Common myeloid progenitor, CD34-positive (primary cell): ENCODE measurements at regions not wholly inside any gene's neighbourhood (a gene's known extent, or its start where the extent isn't known, plus 50 kb on each side); places are given as distances from the start of the nearest gene placed in this dataset.

Experiments used
- CTCF ChIA-PET: fragments of 350-600 bp; sonication (Branson Sonifier 250); formaldehyde crosslinking; loops from one replicate; lab custom pipeline; 2021; ENCODE audit warnings: antibody characterized with exemption; lab: Charles Lee
- POLR2A ChIA-PET: fragments of 350-600 bp; sonication (Branson Sonifier 250); formaldehyde crosslinking; loops from one replicate; lab custom pipeline; 2021; ENCODE audit warnings: antibody characterized with exemption; lab: Charles Lee
- DNase-seq, 3 donors: peaks; one replicate each; pipeline versions ENCODE4 v3.0.0 to v3.0.0-alpha.2; 2013
- H3K27ac ChIP-seq, 2 experiments: 1 replicate in 1 of 2; 2 replicates in 1 of 2; pipeline ENCODE4 v1.7.0; 2013; ENCODE audit warnings: inconsistent platforms in 2 of 2, low read length in 2 of 2, mild to moderate bottlenecking in 2 of 2, low read depth in 1 of 2, moderate library complexity in 1 of 2; ENCODE audit not compliant: severe bottlenecking in 2 of 2, insufficient read depth in 1 of 2, poor library complexity in 1 of 2
- H3K27me3 ChIP-seq, 5 experiments: replicated peaks in 2 of 5; 1 replicate in 3 of 5; 2 replicates in 2 of 5; pipeline versions ENCODE4 v1.6.1 to v1.7.0; 2013; ENCODE audit warnings: low read length in 4 of 5, mild to moderate bottlenecking in 2 of 5, moderate library complexity in 2 of 5, inconsistent platforms in 1 of 5; ENCODE audit not compliant: insufficient read depth in 5 of 5, control insufficient read depth in 4 of 5
- H3K36me3 ChIP-seq, 4 experiments: 1 replicate in 2 of 4; 2 replicates in 2 of 4; pipeline versions ENCODE4 v1.6.1 to v1.7.0; 2013; ENCODE audit warnings: low read length in 3 of 4, control low read depth in 1 of 4, mild to moderate bottlenecking in 1 of 4; ENCODE audit not compliant: control insufficient read depth in 4 of 4, insufficient read depth in 4 of 4
- H3K4me1 ChIP-seq, 4 experiments: 1 replicate in 3 of 4; 2 replicates in 1 of 4; pipeline versions ENCODE4 v1.6.1 to v1.7.1; 2013; ENCODE audit warnings: low read length in 3 of 4, mild to moderate bottlenecking in 3 of 4, control low read depth in 1 of 4, inconsistent platforms in 1 of 4, moderate library complexity in 1 of 4; ENCODE audit not compliant: control insufficient read depth in 4 of 4, insufficient read depth in 4 of 4; ENCODE audit errors: control extremely low read depth in 1 of 4
- H3K4me3 ChIP-seq, 7 experiments: 1 replicate in 4 of 7; 2 replicates in 3 of 7; pipeline versions ENCODE4 v1.5.1 to v1.7.0; 2013; ENCODE audit warnings: mild to moderate bottlenecking in 7 of 7, low read length in 6 of 7, moderate library complexity in 6 of 7, inconsistent platforms in 2 of 7, low read depth in 2 of 7, control low read depth in 1 of 7; ENCODE audit not compliant: insufficient read depth in 4 of 7, control insufficient read depth in 1 of 7; ENCODE audit errors: extremely low read depth in 1 of 7
- H3K9me3 ChIP-seq, 5 experiments: 1 replicate in 4 of 5; 2 replicates in 1 of 5; pipeline versions ENCODE4 v1.6.1 to v1.7.1; 2013; ENCODE audit warnings: low read length in 4 of 5, mild to moderate bottlenecking in 2 of 5, inconsistent platforms in 1 of 5, low read depth in 1 of 5, moderate library complexity in 1 of 5; ENCODE audit not compliant: control insufficient read depth in 4 of 5, insufficient read depth in 2 of 5; ENCODE audit errors: control extremely low read depth in 1 of 5
- WGBS: methylation state at CpG from one replicate; pipeline ENCODE4 v1.1.5; 2013; ENCODE audit not compliant: insufficient coverage; 5-methylcytosine and 5-hydroxymethylcytosine counted together

DNA sequence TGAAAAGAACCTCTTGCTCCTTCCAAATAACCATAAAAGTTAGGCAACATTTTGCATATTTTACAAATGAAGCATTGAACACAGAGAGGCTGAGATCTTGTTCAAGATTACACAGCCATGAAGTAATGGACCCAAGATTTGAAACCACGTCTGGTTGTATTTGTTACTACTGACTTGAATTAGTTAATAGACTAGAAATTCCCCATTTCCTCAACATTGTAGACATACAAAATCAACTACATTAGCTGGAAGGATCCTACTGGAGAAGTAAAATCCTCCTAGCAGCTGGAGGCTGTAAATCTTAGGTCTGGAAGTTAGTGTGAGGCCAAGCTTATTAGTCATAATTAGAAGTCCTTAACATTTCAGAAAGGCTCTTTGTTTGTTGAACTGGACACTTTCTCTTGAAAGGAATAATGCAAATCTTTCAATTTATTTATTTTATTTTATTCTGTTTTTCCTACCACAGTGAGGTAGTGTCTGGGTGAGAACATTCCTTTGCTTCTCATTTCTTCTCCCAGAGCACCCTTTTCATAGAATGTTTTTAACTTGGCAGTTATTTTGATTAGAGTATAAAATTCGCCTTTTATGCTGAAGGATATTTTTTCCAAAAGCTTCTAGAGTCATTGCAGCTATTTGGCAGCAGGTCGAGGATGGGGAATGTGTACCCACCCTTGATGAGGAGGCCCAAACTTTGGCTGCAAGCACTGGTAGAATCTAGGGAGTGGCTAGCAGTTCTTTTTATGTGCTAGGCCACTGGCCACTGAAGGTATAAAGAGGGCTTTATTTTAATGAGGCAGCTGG is 62.0 kb upstream of the CLNK start:
- no peak for DNase-seq
- CTCF ChIA-PET, result interaction anchor here (1.2 kb wide), 1 partner anchor 12 kb away, joined by 3 read pairs; no protein-coding TSS in a partner anchor
- H3K36me3 ChIP-seq, result no peaks in the 10 kb centered on the region
- H3K4me1 ChIP-seq, result no peaks in the 10 kb centered on the region
- POLR2A ChIA-PET, result no interaction called here
- WGBS, result 100% methylated on average over 1 of the region's 3 CpGs
- H3K4me3 ChIP-seq, result no peak overlapping the region
- no peak overlapping the region for H3K27ac ChIP-seq
- no peaks in the 10 kb centered on the region for H3K27me3 ChIP-seq
- no peaks in the 10 kb centered on the region for H3K9me3 ChIP-seq

DNA sequence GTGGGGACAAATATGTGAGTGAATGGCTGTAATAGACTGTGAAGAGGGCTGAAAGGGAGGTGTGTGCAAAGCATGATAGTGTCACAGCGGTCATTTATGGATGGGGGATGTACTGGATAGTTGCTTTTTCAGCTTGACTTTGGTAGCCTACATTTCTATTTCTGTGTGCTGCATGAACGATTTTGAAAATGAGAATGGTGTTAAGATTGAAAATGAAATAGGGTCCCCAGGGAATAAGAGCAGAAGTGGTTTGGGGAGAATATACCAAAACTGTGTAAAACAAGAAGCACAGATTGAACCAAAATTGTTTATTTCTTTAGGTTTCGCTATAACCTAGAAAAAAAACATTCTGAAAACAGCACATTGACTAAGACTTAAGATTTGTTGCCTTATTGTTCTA is 58.8 kb upstream of the CLNK start:
- Histone ChIP-seq H3K27ac (no peak overlapping the region), H3K36me3 (no peaks in the 10 kb centered on the region), H3K27me3 (no peaks in the 10 kb centered on the region), H3K4me1 (peaks cover 0 to 5% (median 2%) of the 10 kb centered on the region in 4 experiments), H3K4me3 (no peak overlapping the region), H3K9me3 (no peaks in the 10 kb centered on the region)
- ChIA-PET POLR2A (no interaction called here), CTCF (no interaction called here)
- no peak for DNase-seq
- WGBS, result 94% methylated on average over 2 of the region's 3 CpGs

DNA sequence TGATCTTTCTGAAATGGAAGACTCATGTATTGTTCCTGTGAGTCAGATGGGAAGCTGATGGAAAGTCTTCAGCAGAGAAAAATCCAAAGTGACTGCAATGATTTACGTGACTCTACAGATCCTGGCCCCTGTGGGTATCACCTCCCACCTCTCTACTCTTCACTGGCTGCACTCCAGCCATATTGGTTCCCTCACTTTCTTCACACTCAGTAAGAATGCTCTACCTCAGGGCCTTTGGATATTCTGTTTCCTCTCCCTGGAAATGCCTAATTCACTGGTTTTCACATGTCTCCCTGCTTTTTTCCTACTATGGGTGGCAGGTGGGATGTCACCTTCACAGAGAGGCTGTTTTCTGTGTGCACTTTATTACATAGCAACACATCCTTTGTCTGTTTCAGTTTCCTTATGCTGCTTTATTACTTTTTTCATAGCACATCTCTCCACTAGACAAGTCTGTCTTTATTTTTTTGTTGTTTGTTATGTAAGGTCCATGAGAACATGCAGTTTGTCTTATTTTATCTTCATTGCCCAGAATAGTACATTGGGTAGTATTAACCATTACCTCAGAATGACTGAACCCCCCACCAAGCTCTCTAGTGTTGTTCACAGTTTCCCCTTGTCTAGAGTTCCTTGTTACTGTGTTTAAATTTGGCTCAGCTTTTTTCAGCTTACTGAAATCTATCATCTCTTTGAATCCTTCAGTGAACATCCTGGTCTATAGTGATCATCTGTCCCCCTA is 57.6 kb upstream of the CLNK start:
- H3K4me3 ChIP-seq, result no peak overlapping the region
- ChIA-PET POLR2A (no interaction called here), CTCF (interaction anchor here (1.0 kb wide), 1 partner anchor 188 kb away, joined by 3 read pairs; no protein-coding TSS in a partner anchor)
- H3K27me3 ChIP-seq, result no peaks in the 10 kb centered on the region
- DNase-seq, result no peak
- no CpG with 5 or more reads among the region's 1 CpG for WGBS
- H3K36me3 ChIP-seq, result no peaks in the 10 kb centered on the region
- peaks cover 0 to 5% (median 2%) of the 10 kb centered on the region in 4 experiments for H3K4me1 ChIP-seq
- H3K27ac ChIP-seq, result no peak overlapping the region
- H3K9me3 ChIP-seq, result no peaks in the 10 kb centered on the region

DNA sequence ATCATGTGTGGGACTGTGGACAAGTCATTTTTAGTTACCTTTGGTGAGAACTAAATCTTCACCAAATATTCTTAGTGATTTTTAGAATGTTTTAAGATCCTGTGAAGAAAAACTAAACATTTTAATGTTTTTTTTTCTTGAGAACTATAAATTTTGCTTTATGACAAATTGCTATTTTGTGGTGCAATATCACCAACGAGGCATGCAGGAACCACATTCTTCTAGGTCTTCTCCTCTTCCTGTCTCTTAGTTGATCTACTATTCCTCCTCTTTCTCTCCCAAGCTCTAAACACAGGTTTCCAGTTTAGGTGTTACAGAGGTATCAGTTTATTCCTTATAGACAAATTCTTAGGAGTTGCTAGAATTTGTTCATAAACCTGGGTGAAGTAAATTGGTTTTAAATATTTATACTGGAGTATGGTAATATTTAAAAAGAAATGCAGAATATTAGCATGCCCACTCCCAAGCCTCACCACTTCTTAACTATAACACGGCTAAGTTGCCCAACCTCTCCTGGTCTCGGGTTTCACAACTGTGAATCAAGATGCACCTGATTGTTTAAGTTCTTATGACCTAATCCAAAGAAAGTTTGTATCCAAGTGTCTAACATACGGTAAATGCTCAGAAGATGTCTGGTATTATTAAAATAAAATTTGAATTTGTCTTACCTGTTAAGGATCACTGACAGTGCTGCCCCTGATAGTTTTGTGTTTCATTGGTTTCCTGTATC is 56.5 kb upstream of the CLNK start:
- Histone ChIP-seq H3K9me3 (no peaks in the 10 kb centered on the region), H3K36me3 (no peaks in the 10 kb centered on the region), H3K27me3 (no peaks in the 10 kb centered on the region), H3K4me3 (no peak overlapping the region), H3K4me1 (peaks cover 0 to 5% (median 2%) of the 10 kb centered on the region in 4 experiments), H3K27ac (no peak overlapping the region)
- CTCF ChIA-PET, result interaction anchor here (1.0 kb wide), 1 partner anchor 187 kb away, joined by 3 read pairs; no protein-coding TSS in a partner anchor
- DNase-seq, result no peak
- POLR2A ChIA-PET, result no interaction called here
- WGBS, result no CpG with 5 or more reads among the region's 4 CpGs

DNA sequence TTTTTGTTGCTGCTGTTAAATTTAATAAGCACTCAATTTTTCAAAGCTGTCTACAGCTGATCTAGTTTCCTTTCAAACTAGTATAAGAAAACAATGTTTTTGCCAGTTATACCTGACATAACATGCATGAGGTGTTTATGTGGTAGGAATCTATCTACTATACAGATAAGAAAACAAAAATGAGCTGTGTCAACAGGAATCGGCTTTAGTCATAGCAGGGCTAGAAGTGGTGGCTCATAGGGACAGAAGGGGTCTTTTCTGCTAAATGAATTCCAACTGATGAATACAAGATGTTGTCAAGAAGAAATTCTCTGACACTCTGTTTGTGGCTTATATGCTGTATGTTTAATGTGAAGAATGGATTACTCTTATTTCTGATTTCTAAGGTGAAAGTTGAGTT is 55.7 kb upstream of the CLNK start:
- H3K36me3 ChIP-seq, result no peaks in the 10 kb centered on the region
- H3K27ac ChIP-seq, result no peak overlapping the region
- no peaks in the 10 kb centered on the region for H3K27me3 ChIP-seq
- ChIA-PET CTCF (no interaction called here), POLR2A (no interaction called here)
- no peaks in the 10 kb centered on the region for H3K9me3 ChIP-seq
- H3K4me3 ChIP-seq, result no peak overlapping the region
- peaks cover 0 to 5% (median 2%) of the 10 kb centered on the region in 4 experiments for H3K4me1 ChIP-seq
- WGBS, result 100% methylated on average over 1 of the region's 1 CpG
- no peak for DNase-seq

DNA sequence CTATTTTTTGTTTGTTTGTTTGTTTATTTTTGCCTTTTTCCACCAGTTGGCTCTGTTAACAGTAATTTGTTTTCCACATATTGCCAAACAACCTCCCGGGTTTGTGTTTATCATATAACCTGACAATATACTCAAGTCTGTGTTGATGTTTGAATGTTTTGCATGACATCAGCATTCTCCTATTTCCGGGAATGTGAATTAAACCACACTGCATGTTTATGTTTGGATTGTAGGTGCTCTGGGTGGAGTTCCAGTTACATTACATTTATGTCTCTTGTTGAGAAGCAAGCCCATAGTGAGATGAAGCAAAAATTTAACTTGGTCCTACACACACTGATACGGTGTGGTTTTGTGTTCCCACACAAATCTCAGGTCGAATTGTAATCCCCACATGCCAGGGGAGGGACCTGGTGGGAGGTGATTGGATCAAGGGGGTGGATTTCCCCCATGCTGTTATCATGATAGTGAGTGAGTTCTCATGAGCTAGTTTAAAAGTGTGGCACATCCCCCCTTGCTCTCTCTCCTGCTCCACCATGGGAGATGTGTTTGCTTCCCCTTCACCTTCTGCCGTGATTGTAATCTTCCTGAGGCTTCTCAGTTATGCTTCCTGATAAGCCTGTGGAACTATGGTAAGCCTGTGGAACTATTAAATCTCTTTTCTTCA is 54.4 kb upstream of the CLNK start:
- H3K27ac ChIP-seq, result no peak overlapping the region
- H3K36me3 ChIP-seq, result no peaks in the 10 kb centered on the region
- peaks cover 0 to 8% (median 2%) of the 10 kb centered on the region in 4 experiments for H3K4me1 ChIP-seq
- POLR2A ChIA-PET, result no interaction called here
- 100% methylated on average over 1 of the region's 5 CpGs for WGBS
- no peak for DNase-seq
- CTCF ChIA-PET, result interaction anchor here (0.6 kb wide), 1 partner anchor 115 kb away, joined by 3 read pairs; no protein-coding TSS in a partner anchor
- no peaks in the 10 kb centered on the region for H3K27me3 ChIP-seq
- H3K9me3 ChIP-seq, result no peaks in the 10 kb centered on the region
- no peak overlapping the region for H3K4me3 ChIP-seq
